ENCODE measurements at regions not wholly inside any gene's neighbourhood (a gene's known extent, or its start where the extent isn't known, plus 50 kb on each side); places are given as distances from the start of the nearest gene placed in this dataset.

DNA sequence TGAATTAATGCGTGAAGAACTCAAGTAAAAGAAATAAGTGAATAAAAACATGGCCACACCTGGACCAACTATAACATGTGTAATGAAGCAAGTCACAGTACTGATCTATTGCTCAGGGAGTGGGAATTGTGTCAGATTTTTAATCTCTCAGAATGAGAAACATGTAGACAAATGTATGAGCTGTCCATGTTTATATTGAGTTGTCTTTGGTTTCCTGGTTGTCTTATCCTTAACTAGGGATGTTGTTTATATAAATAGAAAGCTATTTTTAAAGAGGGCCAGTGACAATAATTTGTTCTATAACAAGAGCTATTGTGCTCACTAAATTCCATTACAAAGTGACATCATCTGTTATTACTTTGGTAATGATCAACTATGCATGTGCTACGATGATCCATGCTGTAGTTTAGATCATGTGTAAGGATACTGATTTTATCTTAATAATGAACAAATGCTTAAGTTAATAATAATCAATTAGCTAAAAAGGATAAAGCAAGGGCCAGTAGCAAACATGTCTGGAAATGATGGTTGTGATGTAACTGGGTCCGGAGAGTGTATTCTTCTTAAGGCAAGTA is 91.3 kb upstream of the RTL1 start:
- no peak for TF ChIP-seq EP300 (IDR thresholded peaks at IDR 0.05)
- TF ChIP-seq, protein P1, sequence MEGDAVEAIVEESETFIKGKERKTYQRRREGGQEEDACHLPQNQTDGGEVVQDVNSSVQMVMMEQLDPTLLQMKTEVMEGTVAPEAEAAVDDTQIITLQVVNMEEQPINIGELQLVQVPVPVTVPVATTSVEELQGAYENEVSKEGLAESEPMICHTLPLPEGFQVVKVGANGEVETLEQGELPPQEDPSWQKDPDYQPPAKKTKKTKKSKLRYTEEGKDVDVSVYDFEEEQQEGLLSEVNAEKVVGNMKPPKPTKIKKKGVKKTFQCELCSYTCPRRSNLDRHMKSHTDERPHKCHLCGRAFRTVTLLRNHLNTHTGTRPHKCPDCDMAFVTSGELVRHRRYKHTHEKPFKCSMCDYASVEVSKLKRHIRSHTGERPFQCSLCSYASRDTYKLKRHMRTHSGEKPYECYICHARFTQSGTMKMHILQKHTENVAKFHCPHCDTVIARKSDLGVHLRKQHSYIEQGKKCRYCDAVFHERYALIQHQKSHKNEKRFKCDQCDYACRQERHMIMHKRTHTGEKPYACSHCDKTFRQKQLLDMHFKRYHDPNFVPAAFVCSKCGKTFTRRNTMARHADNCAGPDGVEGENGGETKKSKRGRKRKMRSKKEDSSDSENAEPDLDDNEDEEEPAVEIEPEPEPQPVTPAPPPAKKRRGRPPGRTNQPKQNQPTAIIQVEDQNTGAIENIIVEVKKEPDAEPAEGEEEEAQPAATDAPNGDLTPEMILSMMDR (IDR thresholded peaks at IDR 0.05): no peak
